ENCODE measurements at regions not wholly inside any gene's neighbourhood (a gene's known extent, or its start where the extent isn't known, plus 50 kb on each side); places are given as distances from the start of the nearest gene placed in this dataset.
"Not testable (repeated sequence)": the region's sequence is repeated elsewhere in the genome, so short reads cannot be mapped to it uniquely, and the experiment has no call there.

DNA sequence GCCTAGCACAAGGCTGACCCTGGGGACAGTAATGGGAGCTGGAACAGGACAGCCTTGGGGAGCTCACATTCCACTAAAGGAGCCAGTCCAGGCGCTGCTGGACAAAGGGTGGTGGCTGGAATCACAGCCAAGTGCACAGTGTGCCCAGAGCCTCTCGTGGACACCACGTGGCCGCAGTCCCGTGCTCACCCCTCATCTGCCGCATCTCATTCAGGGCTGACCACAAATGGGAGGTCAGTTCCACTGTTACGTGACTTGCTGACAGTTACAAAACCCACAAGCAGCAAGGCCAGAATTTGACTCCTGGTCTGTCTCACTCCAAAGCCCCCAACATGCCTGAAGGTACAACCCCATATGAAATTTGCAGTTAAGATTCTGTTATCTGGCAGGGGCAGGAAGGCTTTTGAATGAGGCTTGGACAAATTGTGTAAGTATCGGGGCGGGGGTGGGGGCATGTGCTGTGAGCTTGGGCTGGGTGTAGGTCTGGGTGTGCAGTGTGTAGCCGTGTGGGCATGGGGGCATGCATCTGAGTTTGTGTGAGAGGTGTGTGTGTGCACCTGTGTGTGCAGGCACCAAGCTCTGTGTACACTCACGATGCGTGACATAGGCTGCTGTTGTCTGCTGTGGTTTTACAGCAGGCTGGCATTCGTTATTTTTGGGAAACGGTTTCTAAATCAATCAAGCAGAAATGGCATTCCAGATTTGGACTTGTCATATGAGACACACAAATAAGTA lies 301.7 kb downstream of the BRD1 start:
- no peak for DNase-seq (ENCODE audit: low spot score)

DNA sequence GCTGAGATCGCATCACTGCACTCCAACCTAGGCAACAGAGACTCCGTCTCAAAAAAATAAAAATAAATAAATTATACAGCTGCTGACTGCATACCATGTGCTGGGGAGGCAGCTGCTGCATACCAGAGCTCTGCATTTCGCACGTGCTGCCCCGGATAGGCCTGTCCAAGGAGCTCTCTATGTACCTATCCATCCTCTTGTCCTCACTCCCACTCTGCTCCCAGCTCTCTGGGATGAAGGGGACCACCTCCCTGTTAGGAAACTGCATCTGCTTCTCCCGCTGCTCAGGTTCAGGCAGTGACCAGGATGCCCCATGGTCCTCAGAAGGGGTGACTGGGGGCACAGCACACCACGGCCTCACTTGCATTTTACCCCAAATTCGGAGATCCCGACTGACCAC lies 302.3 kb downstream of the BRD1 start:
- DNase-seq (ENCODE audit: low spot score) = no peak

DNA sequence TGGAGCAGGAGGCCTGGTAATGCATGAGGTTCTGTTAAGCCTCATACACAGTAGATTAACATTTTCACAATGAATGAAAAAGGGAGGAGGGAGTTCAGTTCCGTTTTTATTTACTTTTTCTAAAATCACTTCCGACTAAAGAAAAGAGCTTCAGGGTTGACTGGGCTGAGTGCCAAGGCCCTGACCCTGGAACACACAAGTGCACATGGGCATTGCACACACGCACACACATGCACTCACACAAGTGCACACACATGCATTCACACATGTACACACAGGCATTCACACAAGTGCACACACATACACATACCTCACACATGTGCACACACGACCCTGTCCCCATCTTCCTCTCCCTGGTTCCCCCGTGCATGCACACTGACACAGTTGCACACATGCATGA lies 303.3 kb downstream of the BRD1 start:
- no peak for DNase-seq (ENCODE audit: low spot score)

DNA sequence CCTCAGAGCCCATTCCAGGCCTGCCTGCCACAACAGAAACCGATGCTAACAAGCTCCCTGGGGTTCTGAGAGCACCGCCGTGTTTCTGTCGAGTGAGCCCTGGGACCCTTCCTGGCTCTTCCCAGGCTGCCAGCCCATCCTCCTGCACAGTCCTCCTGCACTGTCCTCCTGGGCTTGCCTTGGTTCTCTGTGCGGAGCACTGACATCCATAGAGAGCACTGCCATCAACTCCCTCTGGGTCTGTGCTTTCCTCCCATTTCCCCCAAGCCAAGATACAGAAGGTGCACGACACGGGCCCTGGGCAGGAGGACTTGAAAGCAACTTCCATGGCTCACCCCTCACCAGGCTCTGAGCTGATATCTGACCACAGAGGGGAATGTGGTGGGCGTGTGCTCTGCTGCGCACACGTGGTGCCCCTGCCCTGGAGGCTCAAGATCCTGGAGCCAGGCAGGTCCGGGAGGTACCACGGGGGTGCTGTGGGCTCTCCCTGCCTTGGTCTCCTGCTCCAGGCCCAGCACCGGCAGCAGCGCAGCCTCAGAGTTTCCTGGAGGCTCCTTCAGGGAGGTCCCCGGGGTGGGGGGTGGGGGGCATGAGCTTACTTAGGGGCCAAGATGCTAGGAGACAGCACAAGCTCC lies 304.2 kb downstream of the BRD1 start:
- DNase-seq (ENCODE audit: low spot score) = no peak

DNA sequence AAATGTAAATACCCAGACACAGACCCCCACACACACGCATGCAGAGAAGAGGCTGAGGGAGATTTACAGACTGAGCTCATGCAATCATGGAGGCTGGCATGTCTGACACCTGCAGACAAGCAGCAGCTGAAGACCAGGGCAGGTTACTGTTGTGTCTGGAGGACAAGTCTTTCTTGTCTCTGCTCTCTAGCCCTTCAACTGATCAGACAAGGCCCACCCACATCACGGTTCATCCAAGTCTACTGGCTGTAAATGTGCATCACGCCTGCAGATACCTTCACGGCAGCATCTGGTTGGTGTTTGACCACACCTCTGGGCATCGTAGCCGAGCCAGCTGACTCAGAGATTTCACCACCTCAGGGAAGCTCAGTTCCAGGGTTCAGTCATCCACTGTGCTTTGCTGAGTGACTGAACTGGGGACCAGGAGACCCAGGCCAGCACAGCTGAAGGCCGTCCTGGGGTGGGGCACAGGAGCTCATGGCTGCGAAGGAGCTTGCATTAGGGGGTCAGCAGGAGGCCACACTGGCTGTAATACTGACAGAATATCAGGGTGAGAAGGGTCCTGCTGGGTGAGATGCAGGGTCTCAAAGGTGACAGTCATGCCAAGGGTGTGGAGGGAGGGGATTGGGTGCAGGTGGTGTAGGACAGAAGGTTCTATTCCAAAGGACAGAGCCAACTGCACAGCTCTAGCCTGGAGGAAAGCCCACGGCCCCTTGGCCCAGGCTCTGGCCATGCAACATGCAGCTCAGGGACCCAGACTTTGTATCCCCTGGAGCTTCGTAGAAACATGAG lies 304.9 kb downstream of the BRD1 start:
- no peak for DNase-seq (ENCODE audit: low spot score)

DNA sequence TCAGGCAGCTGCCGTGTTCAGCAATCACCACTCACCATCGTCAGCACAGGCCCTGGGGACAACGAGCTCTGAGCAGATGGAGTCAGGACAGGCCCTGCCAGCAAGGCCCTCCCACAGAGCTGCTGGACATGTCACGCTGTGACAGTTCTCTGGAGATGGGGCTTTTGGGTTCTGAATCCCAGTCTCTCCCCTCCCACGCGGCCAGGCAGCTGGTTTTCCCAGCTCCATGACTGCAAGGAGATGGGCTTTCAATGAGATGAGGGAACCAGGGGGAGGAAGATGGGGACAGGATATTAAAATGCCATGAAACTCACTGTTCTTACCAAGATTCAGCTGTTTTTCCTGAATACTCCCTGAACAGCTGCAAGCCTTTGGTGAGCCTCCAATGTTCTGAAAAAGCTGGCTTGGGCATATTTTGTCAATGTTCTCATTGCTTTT lies 305.9 kb downstream of the BRD1 start:
- DNase-seq (ENCODE audit: low spot score) = no peak

DNA sequence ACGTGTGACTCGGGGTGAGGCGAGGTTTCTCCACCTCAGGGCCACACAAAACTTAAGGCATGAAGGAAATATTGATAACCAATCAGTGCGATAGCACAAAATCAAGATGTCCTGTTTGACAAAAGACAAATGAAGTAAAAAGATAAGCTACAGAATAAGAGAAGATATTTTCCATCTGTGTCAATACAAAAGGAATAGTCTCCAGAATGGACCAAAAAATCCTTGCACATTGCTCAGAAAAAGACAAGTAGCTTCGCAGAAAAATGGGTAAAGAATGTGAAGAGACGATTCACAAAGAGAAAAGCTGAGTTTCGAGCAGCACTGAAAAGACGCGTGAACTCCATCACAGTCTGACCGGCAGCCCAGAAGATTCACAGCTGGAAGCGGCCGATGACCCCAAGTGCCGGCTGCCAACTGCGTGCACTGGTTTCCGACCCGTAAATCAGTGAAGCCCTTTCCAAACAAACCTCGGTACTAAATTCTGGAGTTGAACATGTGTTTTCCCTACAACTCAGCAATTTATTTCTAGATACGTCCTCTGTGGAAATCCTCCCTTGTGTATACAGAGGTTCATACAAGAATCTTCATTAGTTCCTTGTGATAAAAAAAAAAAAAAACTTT lies 308.4 kb downstream of the BRD1 start:
- no peak for DNase-seq (ENCODE audit: low spot score)

DNA sequence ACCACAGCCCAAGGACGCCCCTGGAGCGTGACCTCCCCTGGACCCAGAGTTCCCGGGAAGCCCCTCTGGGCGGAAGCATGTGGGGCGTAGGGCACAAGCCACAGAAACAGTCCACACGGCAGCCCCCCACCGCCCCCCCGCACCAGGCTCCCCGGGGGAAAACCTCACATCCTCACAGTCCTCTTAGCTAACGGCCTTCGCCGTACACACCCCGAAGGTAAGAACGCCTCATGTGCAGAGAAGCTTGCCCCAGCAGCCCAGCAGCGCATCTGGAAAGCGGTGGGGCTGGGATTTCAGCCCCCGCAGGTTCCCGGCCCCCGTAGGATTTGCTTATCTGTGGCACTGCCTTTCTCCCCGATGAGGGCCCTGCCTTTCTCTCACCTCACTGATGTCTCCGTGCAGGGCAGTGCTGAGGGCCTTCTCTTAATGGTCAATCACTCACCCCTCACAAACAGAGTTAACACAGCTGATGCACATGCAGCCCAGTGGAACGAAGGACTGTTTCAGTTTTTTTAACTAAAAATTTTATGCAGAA lies 309.2 kb downstream of the BRD1 start:
- DNase-seq (ENCODE audit: low spot score) = no peak

DNA sequence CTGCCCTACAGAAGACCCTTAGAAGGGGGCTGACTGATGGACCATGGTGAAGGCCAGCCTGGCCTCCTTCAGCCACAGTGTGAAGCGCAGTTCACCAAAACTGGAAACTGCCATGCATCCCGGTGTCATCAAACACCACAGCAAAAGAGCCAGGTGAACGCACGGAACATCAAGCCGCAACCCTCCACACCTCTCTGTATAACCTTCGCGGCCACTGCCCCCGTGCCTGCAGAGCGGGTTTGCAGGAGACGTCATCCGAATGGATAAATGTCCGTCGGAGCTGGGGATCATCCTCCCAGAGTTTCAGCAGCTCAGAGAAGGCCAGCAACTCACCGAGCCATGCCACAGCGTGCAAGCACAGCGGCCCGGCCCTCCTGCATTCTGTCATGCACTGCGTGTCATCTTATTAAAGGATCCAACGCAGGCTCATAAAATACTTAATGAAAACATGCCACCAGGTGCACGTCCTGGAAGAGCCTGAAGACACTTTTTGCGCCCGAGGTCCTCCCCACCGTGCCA lies 309.9 kb downstream of the BRD1 start:
- no peak for DNase-seq (ENCODE audit: low spot score)

DNA sequence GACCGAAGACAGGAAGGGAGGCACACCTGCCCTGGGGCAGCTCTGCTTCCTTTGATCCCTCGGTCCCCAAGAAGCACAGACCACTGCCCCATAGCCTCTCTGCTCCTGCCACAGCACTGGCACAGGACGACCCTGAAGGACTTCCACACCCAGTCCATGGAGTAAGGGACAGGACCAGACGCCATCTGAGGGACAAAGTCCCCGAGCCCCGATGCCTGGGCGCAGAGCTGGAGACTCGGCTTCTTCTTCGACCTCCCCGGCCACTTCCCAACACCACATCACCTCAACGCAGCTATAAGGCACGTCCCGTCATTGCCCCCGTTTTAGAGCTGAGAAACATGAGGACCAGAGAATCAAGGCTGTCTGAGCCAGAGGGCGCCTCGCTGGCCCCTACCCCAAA lies 310.5 kb downstream of the BRD1 start:
- no peak for DNase-seq (ENCODE audit: low spot score)

DNA sequence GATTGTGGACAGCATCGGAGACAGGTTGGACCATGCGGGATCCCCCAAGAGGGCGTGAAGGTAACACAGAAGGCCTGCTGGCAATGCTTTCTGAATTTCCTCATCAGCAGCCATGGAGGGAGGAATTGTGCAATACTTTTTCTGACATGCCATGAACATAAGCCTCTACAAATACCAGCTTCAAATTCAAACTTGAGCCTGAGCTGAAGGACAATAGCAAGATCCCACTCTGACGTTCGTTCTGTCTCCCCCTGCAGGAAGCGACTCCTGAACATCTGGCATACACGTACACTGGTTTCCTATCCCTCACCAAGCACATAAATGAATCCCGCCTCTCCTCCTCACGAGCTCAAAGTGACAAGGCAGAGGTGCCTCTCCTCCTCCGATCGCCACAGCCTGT lies 312.2 kb downstream of the BRD1 start:
- DNase-seq (ENCODE audit: low spot score) = no peak

DNA sequence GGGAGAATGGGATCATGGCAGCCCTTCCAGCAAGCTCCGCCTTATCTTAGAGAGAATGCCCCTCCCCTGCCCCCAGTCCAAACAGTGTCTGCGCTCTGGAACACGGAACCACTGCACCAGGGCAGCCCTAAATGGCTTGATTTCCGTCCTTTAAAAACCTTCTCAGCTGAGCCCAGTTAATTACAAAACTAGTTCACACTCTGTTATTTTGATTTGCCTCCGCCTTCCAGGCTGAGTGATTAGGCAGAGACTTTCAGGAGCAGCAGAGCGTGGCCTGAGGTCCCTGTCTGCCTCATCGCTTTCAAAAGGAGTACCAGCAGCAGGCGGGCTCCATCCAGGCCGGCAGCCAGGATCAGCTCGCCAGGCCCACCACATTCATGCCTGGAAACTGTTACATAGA lies 313.0 kb downstream of the BRD1 start:
- no peak for DNase-seq (ENCODE audit: low spot score)

DNA sequence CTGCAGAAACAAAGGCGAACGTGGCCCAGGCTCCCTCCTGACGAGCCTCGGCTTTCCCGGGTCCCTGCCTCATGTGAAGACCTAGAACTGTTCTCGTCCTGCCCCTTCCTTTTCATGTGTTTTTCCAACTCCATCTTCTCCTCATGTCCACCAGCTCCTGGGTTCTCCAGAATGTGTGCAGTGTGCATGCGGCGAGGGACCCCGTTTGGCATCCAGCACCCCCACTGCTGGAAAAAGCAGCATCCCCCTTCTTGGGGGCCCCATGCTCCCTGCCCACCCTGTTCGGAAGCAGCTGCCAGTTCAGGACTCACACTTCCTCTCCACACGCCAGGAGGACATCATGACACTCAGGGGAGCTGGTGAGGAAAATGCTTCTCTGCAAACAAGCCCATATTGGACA lies 313.5 kb downstream of the BRD1 start:
- no peak for DNase-seq (ENCODE audit: low spot score)

DNA sequence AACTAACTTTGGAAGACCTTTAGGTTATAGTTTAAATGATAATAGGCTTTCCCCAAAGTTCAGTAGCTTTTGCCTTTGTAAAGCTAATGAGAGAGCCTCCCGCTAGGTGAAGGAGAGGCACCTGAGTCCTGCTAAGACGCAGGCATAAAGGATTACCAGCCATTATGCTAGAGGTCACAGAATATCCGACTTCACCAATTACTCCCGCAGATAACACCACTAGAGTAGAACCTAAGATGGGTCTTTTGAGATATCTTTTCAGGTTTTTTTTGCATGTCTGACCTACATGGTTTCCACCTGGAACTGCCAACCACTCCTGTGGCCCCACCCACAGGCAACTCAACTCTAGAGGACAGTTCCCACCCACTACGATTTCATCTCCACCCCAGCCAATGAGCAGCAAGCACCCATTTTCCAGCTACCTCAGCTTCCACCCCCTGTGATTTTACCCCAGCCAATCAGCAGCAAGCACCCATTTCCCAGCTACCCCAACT lies 314.3 kb downstream of the BRD1 start:
- no peak for DNase-seq (ENCODE audit: low spot score)

DNA sequence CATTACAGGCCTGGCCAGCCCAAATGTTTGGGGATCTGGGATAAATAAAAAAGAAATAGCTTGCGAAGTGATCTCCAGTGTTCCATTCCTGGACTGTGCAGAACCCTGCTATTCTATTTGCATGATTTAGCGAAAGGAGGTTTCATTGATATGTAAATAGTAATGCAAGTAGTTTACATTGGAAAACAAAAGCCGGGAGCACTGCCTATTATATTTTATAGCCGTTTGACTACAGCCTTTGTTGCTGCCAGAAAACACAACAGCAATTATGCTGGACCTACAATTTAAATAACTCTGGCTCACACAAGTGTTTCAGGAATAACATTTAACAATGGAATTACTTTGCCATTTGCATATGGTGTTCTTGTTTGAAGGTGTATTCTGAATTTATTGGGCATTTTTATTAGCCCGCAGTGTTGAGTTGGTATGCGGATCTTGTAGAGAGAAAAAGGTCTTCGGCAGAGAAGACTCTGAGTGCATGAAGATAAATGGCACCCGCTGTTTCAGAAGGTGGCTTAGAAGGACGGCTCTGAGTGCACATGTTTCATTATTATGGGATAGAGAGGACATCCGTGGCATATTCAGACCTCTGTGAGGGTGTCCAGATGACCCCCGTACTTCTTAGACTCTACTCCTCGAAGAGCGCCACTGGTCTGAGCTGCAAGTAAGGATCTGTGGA lies 315.0 kb downstream of the BRD1 start:
- DNase-seq (ENCODE audit: low spot score) = no peak

DNA sequence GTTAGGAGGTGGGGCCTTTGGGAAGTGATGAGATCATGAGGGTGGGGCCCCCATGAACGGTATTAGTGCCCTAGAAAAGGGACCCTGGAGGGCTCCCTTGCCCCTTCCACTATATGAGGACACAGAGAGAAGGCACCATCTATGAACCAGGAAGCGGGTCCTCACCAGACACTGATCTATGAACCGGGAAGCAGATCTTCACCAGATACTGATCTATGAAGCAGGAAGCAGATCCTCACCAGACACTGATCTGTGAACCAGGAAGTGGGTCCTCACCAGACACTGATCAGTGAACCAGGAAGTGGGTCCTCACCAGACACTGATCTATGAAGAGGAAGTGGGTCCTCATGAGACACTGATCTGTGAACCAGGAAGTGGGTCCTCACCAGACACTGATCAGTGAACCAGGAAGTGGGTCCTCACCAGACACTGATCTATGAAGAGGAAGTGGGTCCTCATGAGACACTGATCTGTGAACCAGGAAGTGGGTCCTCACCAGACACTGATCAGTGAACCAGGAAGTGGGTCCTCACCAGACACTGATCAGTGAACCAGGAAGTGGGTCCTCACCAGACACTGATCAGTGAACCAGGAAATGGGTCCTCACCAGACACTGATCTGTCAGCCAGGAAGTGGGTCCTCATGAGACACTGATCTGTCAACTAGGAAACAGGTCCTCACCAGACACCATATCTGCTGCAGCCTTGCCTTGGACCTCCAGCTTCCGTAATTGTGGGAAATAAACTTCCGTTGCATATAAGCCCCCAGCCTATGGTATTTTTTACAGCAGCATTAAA lies 316.1 kb downstream of the BRD1 start:
- DNase-seq (ENCODE audit: low spot score) = not testable (repeated sequence)

DNA sequence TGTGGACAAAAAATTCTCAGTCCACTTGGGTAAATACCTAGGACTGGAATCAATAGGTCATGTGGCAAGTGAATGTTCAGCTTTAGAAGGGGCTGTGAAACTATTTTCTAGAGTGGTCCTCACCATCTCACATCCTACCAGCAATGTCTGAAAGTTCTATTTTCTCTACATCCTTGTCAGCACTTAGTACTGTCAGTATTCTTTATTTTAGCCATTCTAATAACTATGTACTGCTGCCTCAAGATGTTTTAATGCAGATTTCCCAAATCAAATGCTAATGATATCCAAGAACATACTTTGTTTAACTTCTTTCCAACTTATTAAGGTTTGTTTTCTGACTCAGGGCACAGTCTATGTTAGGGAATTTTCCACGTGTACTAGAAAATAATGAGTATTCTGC lies 317.0 kb downstream of the BRD1 start:
- DNase-seq (ENCODE audit: low spot score) = no peak

DNA sequence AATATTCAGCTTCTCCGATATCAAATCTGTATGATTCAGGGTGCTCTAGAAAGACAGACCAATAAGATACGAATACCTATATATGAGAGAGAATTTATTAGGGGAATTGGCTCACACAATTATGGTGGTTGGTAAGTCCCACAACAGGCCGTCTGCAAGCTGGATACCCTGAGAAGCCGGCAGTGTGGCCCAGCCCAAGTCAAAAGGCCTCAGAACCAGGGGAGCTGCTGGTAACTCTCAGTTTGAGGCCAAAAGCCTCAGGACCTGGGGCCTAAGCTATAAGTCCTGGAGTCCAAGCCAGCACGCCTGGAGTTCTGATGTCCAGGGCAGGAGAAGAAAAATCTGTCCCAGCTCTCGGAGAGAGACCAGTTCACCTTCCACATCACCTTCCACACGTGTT lies 318.7 kb downstream of the BRD1 start:
- no peak for DNase-seq (ENCODE audit: low spot score)

DNA sequence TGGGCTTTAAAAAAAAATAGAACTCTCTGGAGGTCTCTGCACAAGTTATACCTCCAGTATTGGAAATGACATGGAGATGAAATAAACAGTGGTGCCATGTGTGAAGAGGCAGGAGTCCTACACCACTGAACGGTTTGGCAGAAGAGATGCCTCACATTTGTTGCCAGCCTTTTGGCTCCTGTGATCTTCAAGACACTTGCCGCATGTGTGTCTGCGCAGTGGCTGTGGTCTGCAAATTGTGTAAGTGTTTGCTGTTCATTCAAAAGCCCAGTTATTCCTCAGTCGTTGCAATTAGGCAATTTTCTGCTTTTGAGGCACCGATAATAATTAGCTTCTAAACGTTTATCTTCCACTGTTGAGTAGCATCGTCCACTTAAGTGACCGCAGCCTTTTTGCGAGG lies 319.1 kb downstream of the BRD1 start:
- no peak for DNase-seq (ENCODE audit: low spot score)

DNA sequence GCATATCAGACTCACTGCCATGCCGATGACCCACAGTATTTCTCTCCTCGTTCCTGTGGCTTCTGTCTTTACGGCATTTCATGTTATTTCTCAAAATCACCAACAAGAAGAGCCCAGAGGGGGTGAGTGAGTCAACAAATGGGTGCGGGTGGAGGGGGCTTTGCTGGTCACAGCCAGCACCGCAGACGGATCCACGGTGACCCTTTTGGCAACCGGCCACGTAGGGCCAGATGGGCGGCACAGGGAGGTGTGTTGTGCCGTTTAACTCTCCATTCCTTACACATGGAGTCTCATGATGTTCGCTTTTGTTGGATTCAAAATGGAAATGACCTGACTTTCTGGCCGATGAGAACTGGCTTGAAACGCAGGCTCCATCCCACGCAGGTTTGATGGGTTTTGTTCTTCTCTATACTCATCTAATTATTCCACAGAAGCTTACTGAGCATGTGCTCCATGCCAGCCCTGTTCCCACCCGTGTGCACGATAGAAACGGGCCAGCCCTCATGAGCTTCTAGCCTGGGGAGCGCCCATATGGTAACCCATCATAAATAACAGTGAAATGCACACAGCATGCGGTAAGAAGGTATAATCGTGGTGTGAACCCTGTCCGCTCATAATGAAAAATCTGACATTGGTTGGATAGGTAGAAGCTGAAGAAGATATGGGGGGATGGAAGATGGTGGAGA lies 319.9 kb downstream of the BRD1 start:
- DNase-seq (ENCODE audit: low spot score) = no peak
